ENCODE measurements at regions not wholly inside any gene's neighbourhood (a gene's known extent, or its start where the extent isn't known, plus 50 kb on each side); places are given as distances from the start of the nearest gene placed in this dataset.

DNA sequence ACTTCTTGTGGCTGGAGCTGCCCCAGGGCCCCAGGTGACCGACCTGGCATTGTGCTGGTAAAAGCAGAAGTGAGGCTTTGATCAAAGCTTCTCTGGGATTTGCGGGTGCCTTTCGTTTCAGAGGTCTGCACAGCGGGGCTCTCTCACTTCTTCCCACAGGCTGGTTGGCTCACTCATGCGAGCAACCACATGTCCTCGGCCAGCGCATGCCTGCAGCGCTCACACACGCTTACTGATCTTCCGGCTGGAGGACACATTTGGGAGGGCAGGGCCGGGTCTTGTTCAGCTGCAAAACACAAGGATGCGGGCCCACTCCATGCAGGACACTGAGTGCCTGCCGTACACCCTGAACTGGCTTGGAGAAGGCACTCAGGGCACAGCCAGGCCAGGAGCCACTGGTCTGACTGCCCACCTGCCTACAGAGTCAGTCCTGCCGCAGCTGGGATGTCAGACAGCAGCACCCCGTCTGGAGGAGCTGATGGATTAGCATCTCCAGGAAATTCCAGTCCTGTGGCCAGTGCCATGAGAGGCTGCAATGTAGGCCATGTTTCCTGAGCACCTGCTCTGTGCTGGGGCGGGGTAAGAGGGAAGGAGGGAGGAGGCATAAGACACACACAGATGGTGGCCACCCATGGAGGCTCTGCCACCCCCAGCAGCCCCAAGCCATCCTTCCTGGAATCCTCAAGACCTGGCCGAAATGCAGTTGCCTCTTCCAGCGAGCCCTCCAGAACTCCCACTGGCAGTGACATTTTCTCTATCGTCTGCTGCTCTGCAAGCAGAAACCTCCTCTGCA lies 1383.2 kb downstream of the BRD1 start:
- H3K4me1 ChIP-seq (ENCODE audit: control insufficient read depth, insufficient read depth, low read length, poor library complexity, severe bottlenecking): no peaks in the 10 kb centered on the region
- no peaks in the 10 kb centered on the region for H3K36me3 ChIP-seq (ENCODE audit: control insufficient read depth, insufficient read depth, low read length)
- no peak for DNase-seq
- H3K27ac ChIP-seq (ENCODE audit: insufficient read depth, low read length, poor library complexity, severe bottlenecking): no peak overlapping the region
- no peak overlapping the region for H3K4me3 ChIP-seq (ENCODE audit: insufficient read depth, low read depth, low read length, poor library complexity, severe bottlenecking)
- H3K9me3 ChIP-seq (ENCODE audit: control insufficient read depth, low read length): no peaks in the 10 kb centered on the region
- no peaks in the 10 kb centered on the region for H3K27me3 ChIP-seq (replicated peaks; ENCODE audit: control insufficient read depth, insufficient read depth, low read length, poor library complexity, severe bottlenecking)

DNA sequence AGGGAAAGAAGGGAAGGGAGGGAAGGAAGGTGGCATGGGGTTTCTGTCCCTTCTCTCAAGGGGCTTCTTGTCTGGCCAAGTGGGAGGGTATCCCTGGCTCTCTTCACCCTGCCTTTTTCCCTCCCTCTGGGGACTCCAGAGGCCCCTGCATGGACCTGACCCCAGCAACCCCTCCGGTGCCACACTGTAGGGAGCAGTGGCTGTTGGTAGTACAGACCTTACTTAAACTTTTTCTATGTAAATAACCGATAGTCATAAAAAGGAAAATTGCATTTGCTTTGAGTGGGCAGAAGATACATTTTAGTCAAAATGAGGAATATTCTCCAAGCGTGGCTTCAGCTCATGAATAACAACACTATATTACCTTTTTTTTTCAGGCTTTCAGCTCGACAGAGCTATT lies 1384.0 kb downstream of the BRD1 start:
- H3K4me1 ChIP-seq (ENCODE audit: control insufficient read depth, insufficient read depth, low read length, poor library complexity, severe bottlenecking): no peaks in the 10 kb centered on the region
- no peaks in the 10 kb centered on the region for H3K36me3 ChIP-seq (ENCODE audit: control insufficient read depth, insufficient read depth, low read length)
- no peaks in the 10 kb centered on the region for H3K27me3 ChIP-seq (replicated peaks; ENCODE audit: control insufficient read depth, insufficient read depth, low read length, poor library complexity, severe bottlenecking)
- H3K4me3 ChIP-seq (ENCODE audit: insufficient read depth, low read depth, low read length, poor library complexity, severe bottlenecking): no peak overlapping the region
- DNase-seq: no peak
- no peaks in the 10 kb centered on the region for H3K9me3 ChIP-seq (ENCODE audit: control insufficient read depth, low read length)
- no peak overlapping the region for H3K27ac ChIP-seq (ENCODE audit: insufficient read depth, low read length, poor library complexity, severe bottlenecking)

DNA sequence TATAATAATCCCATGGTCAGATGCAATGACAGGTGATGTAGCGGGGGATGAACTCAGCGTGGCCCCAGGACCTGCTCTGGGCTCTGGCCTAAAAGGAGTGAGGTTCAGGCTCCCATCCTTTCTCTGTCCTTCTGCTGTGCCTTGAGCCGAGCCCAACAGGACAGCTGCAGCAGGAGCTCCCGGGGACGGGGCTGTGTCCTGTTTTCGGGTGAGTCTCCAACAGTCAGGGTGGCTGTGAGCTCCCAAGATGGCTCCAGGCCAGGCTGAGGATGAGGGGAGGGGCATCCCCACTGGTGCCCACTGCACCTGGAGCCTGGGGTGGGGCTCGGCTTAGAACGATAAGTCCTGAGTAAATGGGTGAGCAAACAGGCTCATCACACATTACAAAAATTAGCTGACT lies 1385.0 kb downstream of the BRD1 start:
- DNase-seq: no peak
- Histone ChIP-seq H3K36me3 (ENCODE audit: control insufficient read depth, insufficient read depth, low read length) (no peaks in the 10 kb centered on the region), H3K9me3 (ENCODE audit: control insufficient read depth, low read length) (no peaks in the 10 kb centered on the region), H3K4me1 (ENCODE audit: control insufficient read depth, insufficient read depth, low read length, poor library complexity, severe bottlenecking) (no peaks in the 10 kb centered on the region), H3K27me3 (replicated peaks; ENCODE audit: control insufficient read depth, insufficient read depth, low read length, poor library complexity, severe bottlenecking) (no peaks in the 10 kb centered on the region), H3K27ac (ENCODE audit: insufficient read depth, low read length, poor library complexity, severe bottlenecking) (no peak overlapping the region), H3K4me3 (ENCODE audit: insufficient read depth, low read depth, low read length, poor library complexity, severe bottlenecking) (no peak overlapping the region)

DNA sequence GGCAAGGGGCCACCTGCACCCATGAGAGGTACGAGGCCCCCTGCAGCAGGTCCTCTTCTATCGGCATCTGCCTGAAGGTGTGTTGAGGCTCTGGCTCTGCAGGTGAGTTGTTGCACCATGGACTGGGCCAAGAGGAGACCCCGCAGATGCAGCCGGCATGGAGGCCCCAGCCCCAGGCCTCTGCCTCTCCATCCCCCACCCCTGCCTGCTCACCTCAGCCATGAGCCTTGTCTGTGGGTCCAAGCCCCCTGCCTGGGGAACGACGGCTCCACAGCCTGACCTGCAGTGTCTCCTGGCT lies 1386.2 kb downstream of the BRD1 start:
- Histone ChIP-seq H3K4me3 (ENCODE audit: insufficient read depth, low read depth, low read length, poor library complexity, severe bottlenecking) (no peak overlapping the region), H3K27me3 (replicated peaks; ENCODE audit: control insufficient read depth, insufficient read depth, low read length, poor library complexity, severe bottlenecking) (no peaks in the 10 kb centered on the region), H3K36me3 (ENCODE audit: control insufficient read depth, insufficient read depth, low read length) (no peaks in the 10 kb centered on the region), H3K27ac (ENCODE audit: insufficient read depth, low read length, poor library complexity, severe bottlenecking) (no peak overlapping the region), H3K9me3 (ENCODE audit: control insufficient read depth, low read length) (no peaks in the 10 kb centered on the region), H3K4me1 (ENCODE audit: control insufficient read depth, insufficient read depth, low read length, poor library complexity, severe bottlenecking) (no peaks in the 10 kb centered on the region)
- DNase-seq: no peak

DNA sequence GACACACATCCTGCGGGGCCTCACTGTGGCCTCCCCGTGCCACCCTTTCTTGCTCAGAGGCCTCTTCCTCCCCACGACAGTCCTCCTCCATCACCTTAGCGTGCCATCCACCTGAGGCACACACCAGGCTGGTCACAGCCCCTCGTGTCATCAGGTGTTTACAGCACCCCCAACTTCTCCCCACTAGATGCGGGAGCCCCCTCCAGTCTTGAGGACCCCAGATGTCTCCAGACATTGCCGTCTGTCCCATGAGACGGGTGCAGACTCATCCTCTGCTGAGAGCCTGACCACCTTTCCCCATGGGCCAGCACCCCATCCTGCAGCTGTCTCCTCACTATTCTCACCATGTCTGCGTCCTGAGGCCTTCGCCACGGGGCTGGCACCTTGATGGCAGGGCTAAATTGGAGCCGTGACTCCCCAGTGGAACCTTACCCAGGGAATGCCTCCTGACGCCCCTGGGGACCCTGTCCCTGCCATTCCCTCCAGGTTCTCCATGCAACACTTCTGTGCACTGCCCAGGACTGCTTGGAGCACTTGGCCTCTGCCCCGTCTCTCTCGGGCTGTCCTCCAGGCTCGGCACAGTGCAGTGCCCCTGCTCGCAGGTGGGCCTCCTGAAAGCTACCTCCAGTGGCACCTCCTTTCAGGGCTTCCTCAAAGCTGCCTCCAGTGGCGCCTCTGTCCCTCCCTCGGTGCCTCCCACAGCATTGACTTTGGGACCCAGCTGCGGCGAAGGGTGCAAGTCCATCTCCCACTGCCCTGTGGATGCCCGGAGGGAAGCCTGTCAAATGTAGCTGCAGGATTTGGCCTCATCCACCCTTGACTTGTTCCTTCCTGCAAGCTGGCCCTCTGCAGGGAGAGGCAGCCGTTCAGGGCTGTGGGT lies 1386.8 kb downstream of the BRD1 start:
- Histone ChIP-seq H3K4me1 (ENCODE audit: control insufficient read depth, insufficient read depth, low read length, poor library complexity, severe bottlenecking) (no peaks in the 10 kb centered on the region), H3K27ac (ENCODE audit: insufficient read depth, low read length, poor library complexity, severe bottlenecking) (no peak overlapping the region), H3K9me3 (ENCODE audit: control insufficient read depth, low read length) (no peaks in the 10 kb centered on the region), H3K36me3 (ENCODE audit: control insufficient read depth, insufficient read depth, low read length) (no peaks in the 10 kb centered on the region), H3K4me3 (ENCODE audit: insufficient read depth, low read depth, low read length, poor library complexity, severe bottlenecking) (no peak overlapping the region), H3K27me3 (replicated peaks; ENCODE audit: control insufficient read depth, insufficient read depth, low read length, poor library complexity, severe bottlenecking) (no peaks in the 10 kb centered on the region)
- DNase-seq: no peak

DNA sequence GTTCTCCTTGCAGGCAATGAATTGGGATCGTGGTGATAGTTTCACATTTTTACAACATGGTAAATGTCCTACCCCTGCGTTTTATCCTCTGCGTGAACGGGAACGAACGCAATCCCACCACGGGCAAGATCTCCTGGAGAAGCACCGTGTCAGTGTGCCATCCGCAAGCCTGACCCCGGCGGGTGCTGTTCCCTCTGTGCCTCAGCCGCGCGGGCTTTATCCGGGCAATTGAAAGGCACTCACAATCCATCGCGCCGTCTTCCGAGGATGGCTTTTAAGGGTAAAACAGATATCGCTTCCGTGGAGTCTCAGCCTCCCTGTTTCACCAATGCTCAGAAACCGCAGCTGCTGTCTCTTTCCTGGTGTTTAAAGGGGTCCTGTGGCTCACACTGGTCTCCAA lies 1387.5 kb downstream of the BRD1 start:
- no peak for DNase-seq
- Histone ChIP-seq H3K4me1 (ENCODE audit: control insufficient read depth, insufficient read depth, low read length, poor library complexity, severe bottlenecking) (no peaks in the 10 kb centered on the region), H3K27me3 (replicated peaks; ENCODE audit: control insufficient read depth, insufficient read depth, low read length, poor library complexity, severe bottlenecking) (no peaks in the 10 kb centered on the region), H3K4me3 (ENCODE audit: insufficient read depth, low read depth, low read length, poor library complexity, severe bottlenecking) (no peak overlapping the region), H3K27ac (ENCODE audit: insufficient read depth, low read length, poor library complexity, severe bottlenecking) (no peak overlapping the region), H3K36me3 (ENCODE audit: control insufficient read depth, insufficient read depth, low read length) (no peaks in the 10 kb centered on the region), H3K9me3 (ENCODE audit: control insufficient read depth, low read length) (no peaks in the 10 kb centered on the region)

DNA sequence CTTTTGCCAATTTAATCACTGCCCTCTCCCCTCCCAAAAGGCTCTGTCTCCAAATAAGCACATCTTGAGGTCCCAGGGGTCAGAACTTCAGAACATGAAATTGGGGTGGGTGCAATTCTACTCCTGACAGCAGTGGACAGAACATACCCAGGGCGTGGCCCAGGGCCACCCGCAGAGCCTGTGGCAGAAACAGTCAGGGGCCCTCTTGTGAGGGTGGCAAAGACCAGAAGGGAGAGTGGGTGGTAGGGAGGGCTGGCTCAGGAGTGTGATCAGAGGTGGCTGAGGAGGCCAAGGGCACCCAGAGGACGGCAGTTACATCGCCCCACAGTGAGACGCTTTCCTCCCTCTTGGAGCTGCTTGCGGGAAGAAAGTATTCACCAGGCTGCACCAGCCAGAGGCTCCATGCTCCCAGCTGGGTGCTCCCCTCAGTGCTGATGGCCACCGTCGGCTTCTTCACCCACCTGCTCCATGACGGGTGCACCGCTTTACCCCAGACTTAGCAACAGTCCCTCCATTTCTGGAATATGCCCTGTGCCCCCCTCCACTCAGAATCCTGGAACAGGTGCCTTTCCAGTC lies 1388.0 kb downstream of the BRD1 start:
- Histone ChIP-seq H3K4me3 (ENCODE audit: insufficient read depth, low read depth, low read length, poor library complexity, severe bottlenecking) (no peak overlapping the region), H3K4me1 (ENCODE audit: control insufficient read depth, insufficient read depth, low read length, poor library complexity, severe bottlenecking) (no peaks in the 10 kb centered on the region), H3K27ac (ENCODE audit: insufficient read depth, low read length, poor library complexity, severe bottlenecking) (no peak overlapping the region), H3K27me3 (replicated peaks; ENCODE audit: control insufficient read depth, insufficient read depth, low read length, poor library complexity, severe bottlenecking) (no peaks in the 10 kb centered on the region), H3K36me3 (ENCODE audit: control insufficient read depth, insufficient read depth, low read length) (no peaks in the 10 kb centered on the region), H3K9me3 (ENCODE audit: control insufficient read depth, low read length) (no peaks in the 10 kb centered on the region)
- no peak for DNase-seq

DNA sequence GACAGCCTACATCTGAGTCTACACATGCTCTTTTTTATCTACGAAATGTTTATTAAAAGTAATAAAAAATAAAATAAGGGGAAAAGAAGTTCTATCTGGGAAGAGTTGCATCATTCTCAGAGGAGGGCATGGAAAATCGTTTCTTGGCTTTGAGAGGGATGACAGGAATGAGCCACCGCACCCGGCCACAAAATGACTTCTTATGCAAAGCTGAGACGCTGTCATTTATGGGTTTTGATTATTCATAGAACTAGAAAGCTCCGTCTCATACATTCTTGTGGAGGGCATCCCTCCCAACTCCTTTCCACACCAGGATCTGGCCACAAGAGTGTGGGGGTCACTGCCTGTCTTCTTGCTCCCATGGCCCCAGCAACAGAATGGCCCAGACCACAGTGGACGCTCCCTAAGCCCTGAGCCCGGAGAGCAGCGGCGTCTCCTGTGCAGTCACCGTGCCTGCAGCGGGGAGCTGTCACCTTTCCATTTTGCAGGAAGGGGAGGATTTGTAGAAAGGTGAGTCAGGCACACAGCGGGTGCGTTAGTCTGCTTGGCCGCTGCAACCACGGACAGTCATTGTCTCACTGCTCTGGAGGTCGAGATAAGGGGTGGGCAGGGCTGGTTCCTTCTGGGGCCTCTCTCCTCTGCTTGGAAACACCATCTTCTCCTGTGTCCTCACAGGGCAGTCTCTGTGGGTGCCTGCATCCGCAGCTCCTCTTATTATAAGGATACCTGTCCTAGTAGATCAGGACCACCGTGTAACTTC lies 1388.7 kb downstream of the BRD1 start:
- DNase-seq: no peak
- no peak overlapping the region for H3K4me3 ChIP-seq (ENCODE audit: insufficient read depth, low read depth, low read length, poor library complexity, severe bottlenecking)
- H3K9me3 ChIP-seq (ENCODE audit: control insufficient read depth, low read length): no peaks in the 10 kb centered on the region
- H3K4me1 ChIP-seq (ENCODE audit: control insufficient read depth, insufficient read depth, low read length, poor library complexity, severe bottlenecking): no peaks in the 10 kb centered on the region
- H3K27ac ChIP-seq (ENCODE audit: insufficient read depth, low read length, poor library complexity, severe bottlenecking): no peak overlapping the region
- no peaks in the 10 kb centered on the region for H3K36me3 ChIP-seq (ENCODE audit: control insufficient read depth, insufficient read depth, low read length)
- H3K27me3 ChIP-seq (replicated peaks; ENCODE audit: control insufficient read depth, insufficient read depth, low read length, poor library complexity, severe bottlenecking): no peaks in the 10 kb centered on the region

DNA sequence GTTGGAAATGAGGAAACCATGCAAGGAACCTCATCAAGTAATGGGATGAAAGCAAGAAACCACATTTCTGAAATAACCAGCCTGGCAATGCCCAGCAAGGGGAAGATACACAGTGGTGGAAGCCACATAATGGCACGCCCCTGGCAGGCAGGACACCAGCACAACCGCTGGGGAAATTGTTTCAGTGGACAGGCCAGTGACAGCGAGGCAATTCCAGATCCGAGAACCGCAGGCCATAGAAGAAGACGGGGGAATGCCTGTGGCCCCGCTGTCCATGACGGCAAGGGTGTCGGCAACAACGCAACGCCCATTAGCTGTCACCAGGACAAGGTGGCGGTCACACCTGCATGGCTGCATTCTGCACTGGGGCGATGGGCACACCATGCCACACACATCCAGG lies 1389.6 kb downstream of the BRD1 start:
- no peaks in the 10 kb centered on the region for H3K36me3 ChIP-seq (ENCODE audit: control insufficient read depth, insufficient read depth, low read length)
- H3K4me3 ChIP-seq (ENCODE audit: insufficient read depth, low read depth, low read length, poor library complexity, severe bottlenecking): no peak overlapping the region
- H3K4me1 ChIP-seq (ENCODE audit: control insufficient read depth, insufficient read depth, low read length, poor library complexity, severe bottlenecking): no peaks in the 10 kb centered on the region
- no peak overlapping the region for H3K27ac ChIP-seq (ENCODE audit: insufficient read depth, low read length, poor library complexity, severe bottlenecking)
- no peaks in the 10 kb centered on the region for H3K27me3 ChIP-seq (replicated peaks; ENCODE audit: control insufficient read depth, insufficient read depth, low read length, poor library complexity, severe bottlenecking)
- DNase-seq: no peak
- no peaks in the 10 kb centered on the region for H3K9me3 ChIP-seq (ENCODE audit: control insufficient read depth, low read length)
